H7 (cell line): ENCODE measurements at regions not wholly inside any gene's neighbourhood (a gene's known extent, or its start where the extent isn't known, plus 50 kb on each side); places are given as distances from the start of the nearest gene placed in this dataset.

Experiments used
- DNase-seq: peaks from one replicate; pipeline ENCODE4 v3.0.0; 2012
- H3K27me3 ChIP-seq: 2 replicates; pipeline ENCODE4 v1.6.0; 2011; ENCODE audit warnings: mild to moderate bottlenecking, low read length; ENCODE audit not compliant: control insufficient read depth, insufficient read depth
- H3K36me3 ChIP-seq: replicated peaks from 2 replicates; pipeline ENCODE4 v1.5.1; 2011; ENCODE audit warnings: low read length; ENCODE audit not compliant: control insufficient read depth, insufficient read depth
- H3K4me3 ChIP-seq: 2 replicates; pipeline ENCODE4 v1.5.1; 2011; ENCODE audit warnings: low read depth, mild to moderate bottlenecking, control low read depth, low read length, moderate library complexity; ENCODE audit not compliant: insufficient read depth

DNA sequence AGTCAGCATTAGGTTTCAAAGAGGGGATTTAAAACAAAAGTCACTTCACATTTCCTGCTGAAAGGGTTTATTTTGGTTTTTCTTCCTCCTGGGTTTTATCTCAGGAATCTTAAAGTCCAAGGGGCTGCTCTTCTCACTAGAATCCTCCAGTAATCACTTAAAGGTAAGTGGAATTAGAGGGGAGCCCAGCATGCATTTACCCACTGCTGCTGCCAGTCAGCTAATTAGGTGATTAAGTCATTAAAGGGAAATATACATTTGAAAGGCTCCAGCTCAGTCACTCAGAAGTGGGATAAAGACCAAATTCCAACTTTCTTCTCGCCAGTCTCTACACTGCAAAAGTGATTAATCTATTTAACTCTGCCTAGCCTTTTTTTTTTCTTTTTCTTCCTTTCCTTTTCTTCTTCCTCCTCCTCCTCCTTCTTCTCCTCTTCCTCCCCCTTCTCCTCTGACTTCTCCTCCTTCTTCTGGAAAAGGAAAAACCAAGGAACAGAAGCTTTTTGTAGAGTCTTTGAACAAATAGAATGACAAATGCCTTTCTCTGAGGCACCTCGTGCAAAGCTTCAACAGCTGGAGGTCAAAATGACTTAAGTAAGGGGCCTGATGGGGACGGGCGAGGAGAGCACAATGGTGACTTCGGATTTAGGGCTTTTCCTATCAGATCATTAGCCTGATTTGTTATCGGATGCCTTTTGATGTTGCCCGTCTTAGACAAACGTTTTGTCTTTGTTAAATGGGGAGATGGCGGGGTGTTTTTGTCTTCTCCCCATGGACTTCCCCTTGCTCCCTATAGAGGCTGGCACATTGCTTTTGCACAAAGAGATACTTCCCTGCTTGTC is 617.6 kb downstream of the IRX1 start:
- no peak overlapping the region for H3K4me3 ChIP-seq
- peak; percentile 49 for DNase-seq
- H3K36me3 ChIP-seq = no peaks in the 10 kb centered on the region
- H3K27me3 ChIP-seq = peaks cover 3% of the 10 kb centered on the region

DNA sequence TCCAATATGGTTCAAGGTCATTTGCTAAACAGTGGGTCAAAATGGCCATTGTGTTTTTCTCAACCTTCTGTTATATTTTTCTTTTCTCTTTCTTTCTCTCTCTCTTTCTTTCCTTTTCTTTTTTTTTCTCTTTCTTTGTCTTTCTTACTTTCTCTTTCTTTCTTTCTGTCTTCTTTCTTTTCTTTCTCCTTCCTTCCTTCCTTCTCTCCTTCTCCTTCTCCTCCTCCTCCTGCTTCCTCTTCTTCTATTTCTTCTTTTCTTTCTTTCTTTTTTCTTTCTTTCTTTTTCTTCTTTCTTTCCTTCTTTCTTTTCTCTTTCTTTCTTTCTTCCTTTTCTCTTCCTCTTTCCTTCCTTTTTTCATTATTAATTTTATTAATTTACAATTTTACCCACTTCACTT is 619.5 kb downstream of the IRX1 start:
- H3K36me3 ChIP-seq = no peaks in the 10 kb centered on the region
- H3K27me3 ChIP-seq = peaks cover 3% of the 10 kb centered on the region
- no peak for DNase-seq
- no peak overlapping the region for H3K4me3 ChIP-seq

DNA sequence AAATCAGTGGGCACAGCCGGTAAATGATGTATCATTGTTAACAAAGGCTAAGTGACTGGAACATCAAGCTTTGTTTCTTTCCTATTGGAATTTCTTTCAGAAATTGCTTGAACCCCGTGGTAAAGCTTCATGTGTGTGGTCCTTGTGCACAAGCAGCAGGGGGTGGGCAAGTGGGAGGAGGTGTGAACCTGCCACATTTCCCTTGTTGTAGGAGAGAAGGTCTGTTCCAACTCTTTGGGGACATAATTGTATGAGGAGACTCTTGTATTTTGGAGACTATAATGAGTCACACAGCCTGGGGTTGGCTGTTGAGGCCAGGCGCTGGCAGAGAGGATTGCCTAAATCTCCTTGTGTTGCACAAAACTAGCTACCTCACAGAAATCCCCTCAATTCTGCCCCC is 620.5 kb downstream of the IRX1 start:
- H3K36me3 ChIP-seq = no peaks in the 10 kb centered on the region
- peaks cover 3% of the 10 kb centered on the region for H3K27me3 ChIP-seq
- H3K4me3 ChIP-seq = no peak overlapping the region
- no peak for DNase-seq

DNA sequence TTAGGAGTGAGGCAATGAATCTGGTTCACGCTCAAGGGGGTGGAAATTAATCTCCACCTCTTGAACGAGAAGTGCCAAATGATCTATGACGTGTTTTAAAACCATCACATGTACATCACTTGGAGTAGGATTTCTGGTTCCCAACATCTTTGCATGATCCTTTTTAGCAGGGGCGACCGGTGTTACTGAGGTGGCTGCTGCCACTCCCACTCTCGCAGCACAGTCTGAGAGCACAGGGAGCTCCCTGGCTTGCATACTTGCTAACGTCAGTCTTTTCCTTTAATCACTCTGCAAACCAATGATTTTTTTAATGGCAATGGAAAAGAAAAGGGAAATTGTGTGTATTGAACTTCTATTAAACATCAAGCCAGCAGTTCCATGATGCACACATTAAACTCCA is 624.4 kb downstream of the IRX1 start:
- H3K4me3 ChIP-seq = no peak overlapping the region
- no peak for DNase-seq
- no peaks in the 10 kb centered on the region for H3K36me3 ChIP-seq
- H3K27me3 ChIP-seq = no peaks in the 10 kb centered on the region; the same call in 1 of the 2 replicates

DNA sequence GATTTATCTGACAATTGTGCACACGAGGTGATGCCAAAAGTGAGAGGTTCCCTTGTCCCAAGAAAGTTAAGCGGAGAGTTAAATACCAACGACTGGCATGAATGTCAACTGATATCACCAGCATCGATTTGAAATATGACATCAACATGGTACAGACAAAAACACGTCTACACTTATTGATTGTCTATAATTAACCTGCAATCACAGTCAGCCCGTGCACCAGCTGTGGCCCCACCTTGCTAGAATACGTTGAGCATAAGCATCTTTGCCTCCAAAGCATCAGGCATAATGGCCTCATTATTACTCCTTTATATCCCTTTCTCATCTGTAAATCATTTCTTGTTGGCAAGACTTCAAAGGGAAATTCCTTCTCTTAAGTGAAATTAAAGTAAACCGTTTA is 625.4 kb downstream of the IRX1 start:
- H3K36me3 ChIP-seq = no peaks in the 10 kb centered on the region
- DNase-seq = no peak
- H3K27me3 ChIP-seq = no peaks in the 10 kb centered on the region; the same call in 1 of the 2 replicates
- no peak overlapping the region for H3K4me3 ChIP-seq

DNA sequence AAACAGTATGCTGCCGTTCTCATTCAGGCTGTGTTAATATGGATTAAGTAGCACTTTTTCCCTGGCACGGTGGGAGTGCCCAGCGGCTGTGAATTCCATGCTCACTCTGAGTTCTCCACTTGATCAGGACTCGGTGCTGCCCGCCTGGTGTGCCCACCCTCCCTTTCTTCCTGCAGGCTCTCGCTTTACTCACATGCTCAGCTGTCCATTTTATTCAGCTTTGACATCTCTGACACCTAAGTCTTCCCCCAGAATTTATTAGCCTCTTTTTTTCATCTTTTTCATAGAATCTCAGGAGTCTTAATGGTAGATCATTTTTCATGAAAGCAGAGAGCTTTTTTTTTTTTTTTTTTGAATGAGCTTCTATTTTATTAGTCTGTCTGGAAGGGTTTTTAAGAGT is 626.5 kb downstream of the IRX1 start:
- DNase-seq = no peak
- H3K27me3 ChIP-seq = no peaks in the 10 kb centered on the region
- H3K36me3 ChIP-seq = no peaks in the 10 kb centered on the region
- no peak overlapping the region for H3K4me3 ChIP-seq

DNA sequence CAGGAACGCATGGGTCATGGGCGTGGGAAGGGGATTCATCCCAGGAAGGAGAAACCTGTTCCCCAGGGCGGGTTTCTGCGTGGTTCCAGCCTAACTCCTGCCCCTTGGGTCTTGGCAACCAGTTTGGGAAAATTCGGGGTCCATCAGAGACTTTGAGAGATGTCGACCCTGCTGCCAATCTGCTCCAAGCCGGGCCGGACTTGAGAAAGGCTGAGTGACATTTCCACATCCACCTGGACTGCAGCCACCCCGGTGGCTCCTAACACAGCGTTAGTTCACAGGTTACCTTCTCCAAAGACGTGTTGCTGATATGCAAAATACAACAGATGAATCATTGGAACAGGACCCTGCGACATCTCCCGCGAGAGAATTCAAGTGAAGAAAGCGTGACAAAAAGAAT is 627.2 kb downstream of the IRX1 start:
- no peak overlapping the region for H3K4me3 ChIP-seq
- no peak for DNase-seq

DNA sequence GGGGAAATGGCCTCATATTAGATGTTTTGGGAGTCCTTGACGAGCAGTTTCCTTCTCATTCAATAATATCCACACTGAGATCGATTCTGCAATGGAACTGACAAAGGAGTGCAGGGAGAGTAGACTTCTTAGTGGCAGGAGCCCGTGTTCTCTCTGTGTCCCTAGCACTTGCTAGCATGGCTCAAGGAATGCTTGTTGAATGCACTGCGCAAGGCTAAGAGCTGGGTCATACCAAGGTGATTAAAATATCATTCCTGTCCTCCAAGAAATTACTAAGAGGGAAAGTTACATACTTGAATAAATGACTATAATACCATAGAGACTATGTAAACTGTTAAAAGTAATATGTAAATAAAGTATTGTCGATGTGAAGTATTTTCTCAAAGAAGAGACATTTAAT is 630.1 kb downstream of the IRX1 start:
- Histone ChIP-seq H3K36me3 (no peaks in the 10 kb centered on the region), H3K27me3 (peaks cover 3% of the 10 kb centered on the region), H3K4me3 (no peak overlapping the region)
- DNase-seq = no peak

More for the DNA sequence above, 627.2 kb downstream of the IRX1 start:
- Histone ChIP-seq H3K36me3 (no peaks in the 10 kb centered on the region), H3K27me3 (no peaks in the 10 kb centered on the region)

DNA sequence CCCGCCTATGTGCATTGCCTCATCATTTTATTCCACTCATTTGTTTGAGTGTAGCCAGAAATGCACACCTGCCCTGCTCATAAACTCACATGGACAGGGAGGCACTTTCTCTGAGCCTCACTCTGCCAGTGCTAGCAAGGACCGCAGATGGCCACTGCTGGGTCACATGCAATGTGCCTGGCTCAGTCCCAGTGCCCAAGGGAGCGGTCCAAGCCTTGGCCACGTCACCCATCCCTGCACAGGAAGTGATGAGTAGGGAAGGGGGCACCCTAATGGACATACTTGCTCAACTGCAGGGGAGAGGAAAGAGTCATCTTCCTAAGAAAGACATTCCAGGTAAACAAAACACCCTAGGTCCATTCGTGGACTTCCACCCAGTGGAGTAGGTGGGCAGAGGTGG is 630.9 kb downstream of the IRX1 start:
- peaks cover 6% of the 10 kb centered on the region for H3K27me3 ChIP-seq
- DNase-seq = no peak
- no peaks in the 10 kb centered on the region for H3K36me3 ChIP-seq
- no peak overlapping the region for H3K4me3 ChIP-seq

DNA sequence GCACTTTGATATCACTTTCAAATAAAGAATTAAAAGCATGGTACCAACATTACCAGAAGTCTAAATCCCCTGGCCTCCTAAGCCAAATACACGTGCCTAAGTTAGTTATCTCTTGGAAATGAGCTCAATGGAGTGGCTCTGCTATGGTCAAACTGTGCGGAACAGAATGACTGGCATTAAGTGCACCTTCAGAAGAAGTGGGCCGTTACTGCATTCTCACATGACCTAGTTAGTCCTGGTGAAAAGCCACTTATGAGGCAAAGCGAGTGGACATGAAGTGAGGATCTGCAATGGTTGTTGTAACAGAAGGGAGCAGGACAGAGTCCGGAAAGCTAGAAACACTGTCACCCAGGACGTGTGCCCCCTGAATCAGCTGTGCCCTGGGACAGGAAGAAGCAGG is 633.1 kb downstream of the IRX1 start:
- Histone ChIP-seq H3K36me3 (no peaks in the 10 kb centered on the region), H3K4me3 (no peak overlapping the region), H3K27me3 (peaks cover 6% of the 10 kb centered on the region)
- DNase-seq = no peak

DNA sequence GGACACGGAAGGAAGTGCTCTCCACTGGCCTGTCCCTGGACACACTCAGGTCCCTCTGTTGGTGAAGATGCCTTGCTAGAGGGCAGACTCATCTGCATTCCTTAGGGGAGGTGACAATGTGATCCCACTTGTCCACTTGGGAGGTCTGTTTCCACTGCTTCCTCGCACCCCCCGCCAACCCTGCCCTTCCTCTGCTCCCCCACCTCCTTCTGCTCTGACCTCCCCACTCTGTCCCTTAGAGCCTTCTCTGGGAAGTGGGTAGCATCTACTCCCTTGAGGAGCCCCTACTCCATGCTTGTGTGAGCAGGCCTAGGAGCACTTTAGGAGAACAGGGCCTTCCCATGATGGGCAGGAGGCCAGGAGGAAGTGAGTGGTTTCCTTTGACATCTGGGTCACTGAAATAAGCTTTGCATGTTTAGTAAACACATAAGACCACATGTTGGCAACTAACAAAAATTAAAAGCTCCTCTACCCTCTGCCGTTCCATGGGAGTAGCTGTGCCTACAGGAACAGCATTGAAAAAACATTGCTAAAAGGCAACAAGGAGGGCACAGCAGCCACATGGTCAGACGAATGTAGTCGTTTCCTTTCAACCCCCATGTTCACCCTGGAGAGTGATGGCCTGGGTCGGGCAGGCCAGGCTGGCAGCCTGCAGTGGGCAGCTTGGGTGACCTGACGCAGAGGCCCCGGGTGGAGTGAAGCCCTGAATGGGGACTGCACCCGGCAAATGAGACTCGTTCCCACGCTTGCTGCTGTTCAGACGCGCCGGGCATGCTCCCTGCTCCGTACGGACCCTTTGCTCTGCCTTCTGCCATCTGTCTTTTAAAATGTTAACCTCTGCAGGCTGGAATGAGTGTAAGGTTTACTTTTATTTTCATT is 634.0 kb downstream of the IRX1 start:
- no peak overlapping the region for H3K4me3 ChIP-seq
- H3K27me3 ChIP-seq = peaks cover 6% of the 10 kb centered on the region
- H3K36me3 ChIP-seq = no peaks in the 10 kb centered on the region
- peak; percentile 30 for DNase-seq

DNA sequence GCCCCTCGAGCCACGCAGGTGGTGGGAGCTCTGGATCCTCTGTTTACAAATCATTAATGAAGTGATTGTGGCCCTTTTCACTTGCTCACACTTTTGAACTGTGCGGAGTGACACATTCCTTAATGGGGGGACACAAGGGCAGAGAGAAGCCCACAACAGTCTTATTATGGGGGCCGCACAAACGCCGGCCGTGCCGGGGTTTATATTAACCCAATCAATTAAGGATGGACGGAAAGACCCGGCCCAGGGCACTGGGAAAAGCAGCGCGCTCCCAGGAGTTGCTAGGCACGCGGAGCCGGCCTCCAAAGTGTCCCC is 634.8 kb downstream of the IRX1 start:
- no peak overlapping the region for H3K4me3 ChIP-seq
- no peaks in the 10 kb centered on the region for H3K36me3 ChIP-seq
- H3K27me3 ChIP-seq = peaks cover 6% of the 10 kb centered on the region
- peak; percentile 45 for DNase-seq

DNA sequence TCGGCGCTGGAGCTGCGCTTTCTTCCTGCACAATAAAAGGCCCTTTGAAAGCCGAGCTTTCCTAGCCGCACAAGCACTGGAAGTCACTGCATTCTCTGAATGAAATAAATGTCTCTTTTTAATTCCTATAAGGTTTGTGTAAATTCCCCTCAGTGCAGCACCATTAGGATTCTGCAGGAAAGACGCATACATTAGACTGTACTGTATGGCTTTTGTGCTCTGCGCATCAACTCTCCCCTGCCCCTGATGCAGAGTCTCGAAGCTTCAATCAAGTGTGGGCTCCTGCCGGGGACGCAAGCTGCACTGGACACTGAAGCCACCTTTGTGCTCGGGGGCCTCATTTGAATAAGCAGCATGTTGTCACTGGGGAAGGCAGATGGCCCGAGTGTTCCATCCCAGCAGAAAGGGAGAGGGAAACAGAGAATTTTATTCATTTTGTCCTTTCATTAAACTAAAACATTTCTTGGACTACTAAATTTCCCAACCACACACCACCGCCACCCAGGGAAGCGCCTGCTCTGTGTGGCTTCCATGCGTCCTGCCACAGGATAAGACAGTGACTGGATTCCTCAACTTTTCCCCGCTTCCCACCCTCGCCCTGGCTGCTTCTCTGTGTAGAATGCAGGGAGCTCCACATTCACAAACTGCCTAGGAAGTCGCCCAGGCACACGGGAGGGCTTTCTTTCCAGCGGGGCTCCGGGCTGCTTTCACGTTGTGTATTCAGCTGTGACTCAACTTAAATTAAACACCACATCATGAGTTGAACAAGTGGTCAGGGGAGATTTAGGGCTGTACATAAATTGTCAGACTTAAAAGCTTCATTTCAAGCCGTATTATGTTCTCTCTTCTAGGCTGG is 635.4 kb downstream of the IRX1 start:
- no peaks in the 10 kb centered on the region for H3K36me3 ChIP-seq
- no peak overlapping the region for H3K4me3 ChIP-seq
- peak; percentile 43 for DNase-seq
- H3K27me3 ChIP-seq = peaks cover 6% of the 10 kb centered on the region

DNA sequence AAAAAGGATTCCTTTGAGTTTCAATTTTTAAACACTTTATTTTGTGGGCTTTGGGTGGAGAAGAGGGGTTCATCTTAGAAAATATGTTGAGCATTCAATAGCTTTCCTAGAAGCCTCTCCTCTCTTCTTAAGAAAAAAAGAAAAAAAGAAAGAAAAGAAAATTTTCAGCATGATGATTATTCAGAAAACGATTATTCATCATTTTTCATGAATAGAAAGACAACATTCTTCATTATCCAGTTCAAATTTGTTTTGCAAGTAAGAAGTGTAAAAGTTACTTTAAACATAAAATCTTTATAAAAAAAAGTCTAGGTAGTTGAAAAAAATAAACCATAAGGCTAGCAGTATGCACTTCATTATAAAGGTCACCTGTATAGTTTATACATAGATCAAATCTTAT is 636.5 kb downstream of the IRX1 start:
- Histone ChIP-seq H3K4me3 (no peak overlapping the region), H3K36me3 (no peaks in the 10 kb centered on the region), H3K27me3 (peaks cover 6% of the 10 kb centered on the region)
- DNase-seq = no peak
